ENCODE measurements at regions not wholly inside any gene's neighbourhood (a gene's known extent, or its start where the extent isn't known, plus 50 kb on each side); places are given as distances from the start of the nearest gene placed in this dataset.

DNA sequence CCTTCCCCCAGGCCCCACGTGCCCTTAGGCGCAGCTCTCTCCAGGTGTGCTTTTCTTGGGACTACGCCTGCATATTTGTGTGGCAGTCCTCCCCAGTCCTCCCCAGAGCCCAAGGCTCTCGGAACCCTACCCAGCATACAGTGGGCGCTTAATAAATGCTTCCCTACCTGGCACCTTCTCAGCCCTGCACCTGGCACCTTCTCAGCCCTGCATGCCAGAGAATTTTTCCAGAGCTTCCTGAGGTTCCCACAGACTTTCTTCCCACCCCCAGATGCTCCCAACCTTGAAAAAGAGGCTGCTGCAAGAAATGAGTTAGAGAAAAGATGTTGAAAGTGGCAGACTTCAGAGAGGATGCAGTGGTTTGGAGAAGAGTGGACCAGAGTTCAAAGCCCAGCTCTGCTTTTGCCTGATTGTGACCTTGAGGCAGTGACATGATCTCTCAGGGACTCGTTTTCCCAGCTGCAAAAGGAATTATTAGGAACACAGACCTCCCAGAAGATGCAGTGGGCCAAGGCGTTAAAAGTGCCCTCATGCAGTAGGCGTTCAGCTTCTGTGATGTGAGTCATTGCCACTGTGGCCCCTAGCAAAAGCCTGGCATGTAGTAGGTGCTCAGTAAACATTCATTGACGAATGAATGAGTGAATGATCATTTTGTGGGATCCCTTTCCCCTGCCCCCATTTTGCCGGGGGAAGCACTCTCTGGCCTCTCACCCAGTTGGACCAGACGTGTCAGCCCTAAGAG, 167.2 kb downstream of the PHETA1 start:
- DNase-seq (ENCODE audit: low read depth) = no peak

- DNase-seq (ENCODE audit: low read depth) = no peak
These were observed 167.9 kb downstream of the PHETA1 start for GRCh38 chr12:111201036-111201435.

- DNase-seq (ENCODE audit: low read depth) = no peak
These were observed 171.4 kb downstream of the PHETA1 start for GRCh38 chr12:111197376-111197944.

- DNase-seq (ENCODE audit: low read depth) = no peak
These were observed 172.4 kb downstream of the PHETA1 start for GRCh38 chr12:111196532-111196931.

GRCh38 chr12:111195316-111195715, 173.6 kb downstream of the PHETA1 start:
- no peak for DNase-seq (ENCODE audit: low read depth)

DNA sequence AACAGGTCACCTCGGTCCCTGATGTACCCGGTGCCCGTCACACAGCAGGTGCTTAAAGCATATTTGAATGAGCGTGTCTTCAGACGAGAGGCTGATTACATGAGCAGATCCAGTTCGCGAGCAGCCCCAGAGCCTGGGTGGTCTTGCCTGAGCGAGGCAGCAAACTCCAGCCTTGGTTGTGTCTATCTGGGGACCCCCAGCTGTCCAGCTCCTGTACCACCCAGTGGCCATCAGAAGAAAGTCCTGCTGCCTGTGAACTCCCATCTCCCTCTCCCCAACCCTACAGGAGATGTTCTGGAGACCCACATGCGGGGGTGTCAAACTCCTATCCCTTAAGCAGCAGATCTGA, 174.2 kb downstream of the PHETA1 start:
- no peak for DNase-seq (ENCODE audit: low read depth)

- DNase-seq (ENCODE audit: low read depth) = no peak
These were observed 174.8 kb downstream of the PHETA1 start for GRCh38 chr12:111193977-111194702.

DNA sequence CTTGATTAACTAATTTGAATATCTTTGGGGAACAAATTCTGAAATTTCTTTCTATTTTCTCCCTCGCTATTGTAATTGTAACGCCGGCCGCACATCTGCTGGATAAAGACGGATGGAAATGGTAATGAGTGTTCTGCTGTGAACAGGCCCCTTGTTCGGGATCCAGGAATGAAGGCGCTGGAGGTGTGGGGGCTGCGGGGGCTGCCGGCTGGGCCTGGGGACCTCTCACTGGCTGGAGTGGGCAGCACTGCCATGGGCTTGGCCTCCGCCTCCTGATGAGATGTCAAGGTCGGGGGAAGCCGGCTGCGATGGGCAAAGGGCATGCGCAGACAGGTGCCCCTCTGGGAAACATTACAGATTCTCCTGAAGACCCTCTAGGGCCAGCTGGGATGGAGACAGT, 175.4 kb downstream of the PHETA1 start:
- no peak for DNase-seq (ENCODE audit: low read depth)

DNA sequence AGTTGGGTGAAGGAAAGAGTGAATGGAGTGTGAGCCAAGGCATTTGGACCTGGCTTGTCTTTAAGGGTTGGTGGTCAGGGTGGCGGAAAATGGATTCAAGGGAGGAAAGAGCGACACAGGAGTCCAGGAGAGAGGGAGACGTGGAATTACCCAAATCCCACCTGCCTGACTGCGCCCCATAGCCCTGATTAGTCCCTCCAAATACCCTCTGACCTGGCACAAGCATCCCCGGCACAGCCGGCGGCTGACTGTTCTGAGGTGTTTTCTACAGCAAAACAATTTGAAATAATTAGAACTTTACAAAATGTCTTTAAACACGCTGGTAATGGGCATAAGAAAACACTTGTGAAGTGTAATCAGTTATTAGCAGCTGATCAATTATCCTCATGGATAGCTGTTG, 175.8 kb downstream of the PHETA1 start:
- no peak for DNase-seq (ENCODE audit: low read depth)

- DNase-seq (ENCODE audit: low read depth) = no peak
These were observed 176.2 kb downstream of the PHETA1 start for GRCh38 chr12:111192647-111193046.

DNA sequence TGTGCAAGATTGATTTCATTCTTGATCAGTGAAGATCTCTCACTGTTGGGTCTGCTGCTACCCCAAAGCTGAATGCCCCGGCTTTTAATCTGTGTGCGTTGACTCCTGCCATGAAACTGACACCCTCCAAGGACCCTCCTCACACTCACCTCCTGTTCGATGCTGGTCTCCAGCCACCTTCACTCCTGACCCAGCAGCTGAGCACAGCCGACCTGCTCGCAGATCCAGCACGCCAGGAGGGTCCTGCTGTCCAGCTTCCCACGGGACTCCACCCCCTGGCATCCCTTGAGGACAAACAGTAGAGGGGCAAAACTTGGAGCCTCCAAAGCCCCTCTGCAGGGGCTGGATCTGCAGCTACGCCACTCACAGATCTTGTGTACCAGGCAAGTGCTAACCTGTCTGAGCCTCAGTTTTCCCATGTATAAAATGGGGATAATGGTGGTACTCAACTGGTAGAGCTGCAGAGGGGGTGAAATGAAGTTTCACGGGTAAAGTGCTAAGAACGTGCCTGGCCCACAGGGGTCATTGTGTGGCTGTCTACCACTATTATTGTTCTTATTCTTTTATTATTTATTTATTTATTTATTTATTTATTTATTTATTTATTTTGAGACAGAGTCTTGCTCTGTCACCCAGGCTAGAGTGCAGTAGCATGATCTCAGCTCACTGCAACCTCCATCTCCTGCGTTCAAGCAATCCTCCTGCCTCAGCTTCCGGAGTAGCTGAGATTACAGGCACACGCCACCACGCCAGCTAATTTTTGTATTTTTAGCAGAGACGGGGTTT, 178.0 kb downstream of the PHETA1 start:
- DNase-seq (ENCODE audit: low read depth) = no peak

DNA sequence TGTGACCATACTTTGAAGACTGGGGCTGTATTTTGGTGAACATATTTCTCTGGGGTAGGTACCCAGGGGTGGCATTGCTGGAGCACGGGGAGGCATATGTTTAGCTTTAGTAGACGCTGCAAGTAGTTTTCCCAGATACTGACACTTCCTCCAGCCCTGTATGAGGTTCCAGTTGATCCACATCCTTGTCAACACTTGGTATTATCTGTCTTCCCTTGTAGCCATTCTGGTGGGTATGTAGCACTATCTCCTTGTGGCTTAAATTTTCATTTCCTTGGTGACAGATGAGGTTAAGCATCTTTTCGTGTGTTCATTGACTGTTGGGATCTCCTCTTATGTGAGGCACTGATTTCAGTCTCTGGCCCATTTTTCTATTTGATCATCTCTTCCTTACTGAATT, 179.1 kb downstream of the PHETA1 start:
- DNase-seq (ENCODE audit: low read depth) = no peak

- DNase-seq (ENCODE audit: low read depth) = no peak
These were observed 180.5 kb downstream of the PHETA1 start for GRCh38 chr12:111188436-111188835.

GRCh38 chr12:111186347-111186746, 182.5 kb downstream of the PHETA1 start:
- no peak for DNase-seq (ENCODE audit: low read depth)

GRCh38 chr12:111185889-111186227, 183.0 kb downstream of the PHETA1 start:
- DNase-seq (ENCODE audit: low read depth) = no peak

DNA sequence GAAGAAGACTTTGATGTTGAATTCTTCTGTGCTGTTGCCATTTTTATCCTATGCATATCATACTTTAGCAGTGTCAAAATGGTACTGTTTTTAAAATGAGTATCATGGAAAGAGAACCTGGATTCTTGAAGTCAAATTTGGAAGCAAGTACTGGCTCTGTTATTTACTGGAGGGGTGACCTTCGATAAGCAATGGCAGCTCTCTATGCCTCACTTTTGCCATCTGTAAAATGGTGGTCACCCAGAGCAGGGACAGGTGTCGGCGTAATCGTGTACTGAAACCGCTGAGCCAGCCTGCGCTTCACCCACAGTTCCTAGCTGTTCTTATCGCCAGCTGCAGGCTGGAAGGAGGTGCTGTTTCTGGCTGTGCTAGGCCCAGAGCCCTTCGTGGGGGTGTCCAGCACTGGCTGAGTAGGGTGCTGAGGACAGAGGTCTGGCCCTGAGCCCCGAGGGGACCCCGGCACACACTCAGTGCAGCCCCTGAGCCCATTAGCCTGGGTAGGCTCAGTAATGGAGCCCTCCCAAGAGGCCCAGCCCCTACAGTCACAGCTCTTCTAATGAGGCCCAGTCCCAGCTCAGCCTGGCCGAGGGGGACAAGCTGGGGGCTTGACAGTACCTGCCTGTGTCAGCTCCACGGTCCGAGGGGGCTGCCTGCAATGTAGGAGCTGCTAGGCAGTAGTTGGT, 183.5 kb downstream of the PHETA1 start:
- DNase-seq (ENCODE audit: low read depth) = no peak

GRCh38 chr12:111184161-111184560, 184.7 kb downstream of the PHETA1 start:
- DNase-seq (ENCODE audit: low read depth) = no peak

GRCh38 chr12:111183094-111183493, 185.8 kb downstream of the PHETA1 start:
- DNase-seq (ENCODE audit: low read depth) = no peak

DNA sequence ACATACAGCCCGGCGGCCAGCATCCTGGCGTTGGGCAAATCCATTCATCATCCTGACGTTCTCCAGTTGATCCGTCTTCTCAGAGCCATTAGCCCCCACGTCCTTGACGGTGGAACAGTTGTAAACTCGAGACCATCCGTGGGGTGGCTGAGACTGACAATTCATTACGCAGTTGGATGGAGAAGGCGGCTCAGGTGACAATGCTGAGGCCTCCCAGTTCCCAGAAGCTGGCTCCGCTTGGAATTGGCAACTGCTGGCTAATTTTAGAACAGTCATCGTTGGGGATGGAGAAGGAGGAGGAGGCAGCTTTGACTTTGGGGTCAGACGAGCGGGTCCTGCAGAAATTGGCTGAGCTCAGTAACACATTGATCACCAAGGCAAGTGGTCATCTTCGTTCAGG, 186.5 kb downstream of the PHETA1 start:
- DNase-seq (ENCODE audit: low read depth) = no peak

- DNase-seq (ENCODE audit: low read depth) = peak; percentile 6
These were observed 187.7 kb downstream of the PHETA1 start for GRCh38 chr12:111181143-111181726.

GRCh38 chr12:111180426-111181142, 188.3 kb downstream of the PHETA1 start:
- no peak for DNase-seq (ENCODE audit: low read depth)

Data from LHCN-M2 (cell line).